GM12878 (cell line): ENCODE measurements at regions not wholly inside any gene's neighbourhood (a gene's known extent, or its start where the extent isn't known, plus 50 kb on each side); places are given as distances from the start of the nearest gene placed in this dataset.

Experiments
- ATAC-seq: fragments of 200-7000 bp; cut with Tn5 transposase; 3 replicates; pipeline ENCODE4 v1.9.1; 2020; ENCODE audit warnings: mild to moderate bottlenecking, moderate library complexity
- BruUV-seq: library from RNA; stranded (reverse); fragments of 400-500 nt; replicated peaks from 2 replicates; lab custom pipeline; 2021; lab: Mats Ljungman, UMichigan
- CTCF ChIA-PET: fragments of 300-600 bp; sonication (Branson Sonifier 250); formaldehyde crosslinking; extraction: SDS; loops from one replicate; lab custom pipeline; 2021; ENCODE audit warnings: inconsistent platforms; lab: Yijun Ruan, JAX
- POLR2A ChIA-PET: fragments of 350-600 bp; formaldehyde crosslinking; extraction: SDS; loops from one replicate; lab custom pipeline; 2021; ENCODE audit warnings: inconsistent platforms; lab: Charles Lee
- RAD21 ChIA-PET: fragments of 300-600 bp; sonication (Branson Sonifier 250); formaldehyde crosslinking; loops from one replicate; lab custom pipeline; 2023; ENCODE audit warnings: antibody characterized with exemption; ENCODE audit not compliant: unreplicated experiment; lab: Charles Lee
- SMC1A ChIA-PET: fragments of 300-600 bp; sonication (Branson Sonifier 250); formaldehyde crosslinking; loops from one replicate; lab custom pipeline; 2023; ENCODE audit not compliant: unreplicated experiment, uncharacterized antibody; lab: Charles Lee
- DNase-seq: peaks from one replicate; pipeline ENCODE4 v3.0.0-alpha.2; 2011; ENCODE audit warnings: low read depth, low spot score
- FAIRE-seq: peaks from 3 replicates; lab custom pipeline; 2011; peaks lifted over from hg19 to GRCh38; lab: Jason Lieb, UNC
- H2AFZ ChIP-seq: 2 replicates; pipeline ENCODE4 v1.6.0; 2011; ENCODE audit warnings: low read depth, low read length, control low read depth; ENCODE audit not compliant: control insufficient read depth
- H3K27ac ChIP-seq: 2 replicates; pipeline ENCODE4 v1.5.1; 2011; ENCODE audit warnings: control low read depth; ENCODE audit not compliant: control insufficient read depth, insufficient read depth
- H3K27me3 ChIP-seq, 2 experiments: replicated peaks in 1 of 2; 2 replicates each; pipeline versions ENCODE4 v1.6.0 to v1.6.1; 2011; ENCODE audit warnings: low read length in 1 of 2; ENCODE audit not compliant: control insufficient read depth in 2 of 2, insufficient read depth in 2 of 2
- H3K36me3 ChIP-seq, 2 experiments: 2 replicates each; pipeline ENCODE4 v1.5.1; 2011; ENCODE audit warnings: low read length in 1 of 2; ENCODE audit not compliant: control insufficient read depth in 2 of 2, insufficient read depth in 2 of 2
- H3K4me1 ChIP-seq: 2 replicates; pipeline ENCODE4 v1.6.1; 2011; ENCODE audit warnings: mild to moderate bottlenecking, low read length, moderate library complexity, mixed read lengths; ENCODE audit not compliant: control insufficient read depth, insufficient read depth
- H3K4me2 ChIP-seq: 2 replicates; pipeline ENCODE4 v1.6.0; 2011; ENCODE audit warnings: control low read depth; ENCODE audit not compliant: control insufficient read depth, insufficient read depth
- H3K4me3 ChIP-seq: fragments of 200-600 bp; sonication (generic); 2 replicates; pipeline ENCODE4 v1.5.1; 2016
- H3K79me2 ChIP-seq: 2 replicates; pipeline ENCODE4 v1.6.0; 2011; ENCODE audit warnings: low read length; ENCODE audit not compliant: control insufficient read depth, insufficient read depth
- H3K9ac ChIP-seq: 2 replicates; pipeline ENCODE4 v1.8.0; 2011; ENCODE audit warnings: low read length, control low read depth, mixed read lengths; ENCODE audit not compliant: control insufficient read depth, insufficient read depth
- H3K9me3 ChIP-seq: replicated peaks from 3 replicates; pipeline ENCODE4 v1.5.1; 2011; ENCODE audit warnings: mild to moderate bottlenecking, low read length; ENCODE audit not compliant: control insufficient read depth, insufficient read depth
- H4K20me1 ChIP-seq: 2 replicates; pipeline ENCODE4 v1.6.0; 2011; ENCODE audit not compliant: control insufficient read depth, insufficient read depth
- BACH1 ChIP-seq: fragments of 450-650 bp; IDR thresholded peaks from 2 replicates; pipeline ENCODE4 v1.6.1; 2017; ENCODE audit warnings: mild to moderate bottlenecking, borderline replicate concordance
- CEBPB ChIP-seq, 2 experiments: fragments of 150-350 bp in 1 of 2; IDR thresholded peaks; 2 replicates each; pipeline ENCODE4 v1.6.1; 2012 to 2014; ENCODE audit warnings: low read depth in 2 of 2, low read length in 2 of 2, borderline replicate concordance in 1 of 2, inconsistent platforms in 1 of 2
- GATAD2B ChIP-seq: fragments of 450-650 bp; conservative IDR thresholded peaks from 2 replicates; pipeline ENCODE4 v1.6.1; 2017; ENCODE audit warnings: low read depth, mild to moderate bottlenecking, moderate library complexity
- IRF4 ChIP-seq: IDR thresholded peaks from 2 replicates; pipeline ENCODE4 v1.6.1; 2011; ENCODE audit warnings: low read depth, low read length
- LARP7 ChIP-seq: fragments of 450-650 bp; IDR thresholded peaks from 2 replicates; pipeline ENCODE4 v1.6.1; 2017; ENCODE audit warnings: mild to moderate bottlenecking
- NR2C1 ChIP-seq: fragments of 450-650 bp; IDR thresholded peaks from 2 replicates; pipeline ENCODE4 v1.6.1; 2017; ENCODE audit warnings: antibody characterized with exemption, mild to moderate bottlenecking, moderate library complexity
- PAX8 ChIP-seq: fragments of 450-650 bp; IDR thresholded peaks from 2 replicates; pipeline ENCODE4 v1.6.1; 2017; ENCODE audit warnings: mild to moderate bottlenecking, moderate library complexity
- POU2F2 ChIP-seq: IDR thresholded peaks from 3 replicates; pipeline ENCODE4 v1.6.1; 2011; ENCODE audit warnings: low read depth, mild to moderate bottlenecking, low read length, borderline replicate concordance
- RAD21 ChIP-seq: IDR thresholded peaks from 2 replicates; pipeline ENCODE4 v1.6.1; 2011; ENCODE audit warnings: mild to moderate bottlenecking, low read depth, low read length, moderate library complexity; ENCODE audit not compliant: insufficient read depth
- SMAD1 ChIP-seq: fragments of 450-650 bp; IDR thresholded peaks from 2 replicates; pipeline ENCODE4 v1.6.1; 2018; ENCODE audit warnings: mild to moderate bottlenecking, low read depth; ENCODE audit not compliant: partially characterized antibody
- STAT3 ChIP-seq: IDR thresholded peaks from 2 replicates; pipeline ENCODE4 v1.6.1; 2011; ENCODE audit warnings: low read depth, low read length, improper control_type of control experiment
- USF1 ChIP-seq: IDR thresholded peaks from 2 replicates; pipeline ENCODE4 v1.6.1; 2011; ENCODE audit warnings: borderline replicate concordance, low read depth, mild to moderate bottlenecking, moderate library complexity, mixed read lengths, low read length; ENCODE audit not compliant: insufficient read depth; ENCODE audit errors: extremely low read length
- ZNF217 ChIP-seq: fragments of 450-650 bp; IDR thresholded peaks from 2 replicates; pipeline ENCODE4 v1.6.1; 2017; ENCODE audit warnings: antibody characterized with exemption, mild to moderate bottlenecking
- WGBS: methylation state at CpG from one replicate; pipeline ENCODE4 v1.1.6; 2016; ENCODE audit warnings: low lambda C conversion rate; ENCODE audit not compliant: insufficient replicate concordance, insufficient coverage; ENCODE audit errors: missing lambda C conversion rate; 5-methylcytosine and 5-hydroxymethylcytosine counted together
- in situ Hi-C: fragments of 300-500 bp; cut with MboI; formaldehyde crosslinking; loops from 9 replicates; pipeline ENCODE4 v1.14.3; 2018; ENCODE audit warnings: mixed read lengths
- intact Hi-C: fragments of 100-400 bp; cut with micrococcal nuclease; formaldehyde crosslinking; loops from one replicate; pipeline ENCODE4 v1.14.2; 2022; ENCODE audit not compliant: unreplicated experiment
- TF ChIP-seq, protein P1 (sequence below): fragments of 450-650 bp; IDR thresholded peaks from 2 replicates; pipeline ENCODE4 v1.6.1; 2014; ENCODE audit warnings: mild to moderate bottlenecking

GRCh38 chr7:24152877-24153472, 131.0 kb upstream of the NPY start:
- ATAC-seq = no peak
- CTCF ChIA-PET = no interaction called here
- in situ Hi-C loops = no loop called here
- DNase-seq = no peak
- H3K4me1 ChIP-seq = no peaks in the 10 kb centered on the region
- H3K4me2 ChIP-seq = no peak overlapping the region
- no peaks in the 10 kb centered on the region for H3K27me3 ChIP-seq
- POLR2A ChIA-PET = no interaction called here
- WGBS = 26% methylated on average over 6 of the region's 6 CpGs
- TF ChIP-seq BACH1 = no peak
- no peak for TF ChIP-seq POU2F2
- TF ChIP-seq STAT3 = no peak
- TF ChIP-seq PAX8 = no peak
- TF ChIP-seq USF1 = no peak
- no peak for TF ChIP-seq SMAD1
- H3K79me2 ChIP-seq = no peaks in the 10 kb centered on the region
- RAD21 ChIA-PET = no interaction called here
- BruUV-seq = no TSS peak
- no peak overlapping the region for H3K9ac ChIP-seq
- peaks cover 1% of the 10 kb centered on the region; the same call in 2 of the 3 replicates for H3K9me3 ChIP-seq
- no peak for FAIRE-seq
- SMC1A ChIA-PET = no interaction called here
- H3K4me3 ChIP-seq = no peak overlapping the region
- no peaks in the 10 kb centered on the region for H3K36me3 ChIP-seq
- H3K27ac ChIP-seq = no peak overlapping the region
- no peak overlapping the region for H2AFZ ChIP-seq
- intact Hi-C loops = no loop called here
- no peaks in the 10 kb centered on the region for H4K20me1 ChIP-seq

- Histone ChIP-seq H3K4me2 (no peak overlapping the region), H3K9ac (no peak overlapping the region), H3K4me3 (no peak overlapping the region), H4K20me1 (no peaks in the 10 kb centered on the region), H3K79me2 (no peaks in the 10 kb centered on the region), H3K36me3 (no peaks in the 10 kb centered on the region), H2AFZ (no peak overlapping the region), H3K4me1 (no peaks in the 10 kb centered on the region), H3K27me3 (no peaks in the 10 kb centered on the region), H3K27ac (no peak overlapping the region), H3K9me3 (no peaks in the 10 kb centered on the region)
- ChIA-PET RAD21 (no interaction called here), SMC1A (no interaction called here), CTCF (interaction anchor here (0.8 kb wide), 1 partner anchor 88 kb away, joined by 6 read pairs; no protein-coding TSS in a partner anchor), POLR2A (no interaction called here)
- BruUV-seq = no TSS peak
- 98% methylated on average over 3 of the region's 3 CpGs for WGBS
- intact Hi-C loops (no loop called here), in situ Hi-C loops (no loop called here)
- ATAC-seq (no peak), DNase-seq (no peak), FAIRE-seq (no peak)
- TF ChIP-seq ZNF217 (no peak), RAD21 (no peak), GATAD2B (no peak), CEBPB (IDR thresholded peaks at IDR 0.05; ENCODE audit: borderline replicate concordance in 1 of 2, low read depth in 2 of 2, low read length in 2 of 2) (no peak), NR2C1 (no peak), LARP7 (no peak), STAT3 (no peak), IRF4 (no peak)
- TF ChIP-seq, protein P1, sequence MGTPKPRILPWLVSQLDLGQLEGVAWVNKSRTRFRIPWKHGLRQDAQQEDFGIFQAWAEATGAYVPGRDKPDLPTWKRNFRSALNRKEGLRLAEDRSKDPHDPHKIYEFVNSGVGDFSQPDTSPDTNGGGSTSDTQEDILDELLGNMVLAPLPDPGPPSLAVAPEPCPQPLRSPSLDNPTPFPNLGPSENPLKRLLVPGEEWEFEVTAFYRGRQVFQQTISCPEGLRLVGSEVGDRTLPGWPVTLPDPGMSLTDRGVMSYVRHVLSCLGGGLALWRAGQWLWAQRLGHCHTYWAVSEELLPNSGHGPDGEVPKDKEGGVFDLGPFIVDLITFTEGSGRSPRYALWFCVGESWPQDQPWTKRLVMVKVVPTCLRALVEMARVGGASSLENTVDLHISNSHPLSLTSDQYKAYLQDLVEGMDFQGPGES = no peak
These were observed 126.3 kb upstream of the NPY start for GRCh38 chr7:24157666-24158065.
